Right lobe of liver (tissue), 6 donors: ENCODE measurements at regions not wholly inside any gene's neighbourhood (a gene's known extent, or its start where the extent isn't known, plus 50 kb on each side); places are given as distances from the start of the nearest gene placed in this dataset.
A peak's percentile ranks its signal among the peaks of the same experiment; 100 is the strongest.
"Not testable (repeated sequence)": the region's sequence is repeated elsewhere in the genome, so short reads cannot be mapped to it uniquely, and the experiment has no call there.

Source experiments
- ATAC-seq, 4 donors: fragments of 200-7000 bp; cut with Tn5 transposase; one replicate each; pipeline ENCODE4 v1.9.1; 2020; ENCODE audit warnings: mild to moderate bottlenecking in 4 of 4, moderate library complexity in 4 of 4
- DNase-seq, 3 donors: peaks; one replicate each; pipeline ENCODE4 v3.0.0-alpha.2; 2020
- H3K27ac ChIP-seq, 3 donors: fragments of 200-600 bp; one replicate each; pipeline ENCODE4 v1.8.0; 2022
- H3K27me3 ChIP-seq, 2 donors: fragments of 200-600 bp; one replicate each; pipeline ENCODE4 v1.8.0; 2022
- H3K36me3 ChIP-seq, 4 donors: fragments of 200-600 bp; sonication (generic) in 1 of 4; one replicate each; pipeline versions ENCODE4 v1.5.1 to v1.8.0; 2017 to 2022; ENCODE audit warnings: control low read depth in 1 of 4
- H3K4me1 ChIP-seq, 4 donors: fragments of 200-600 bp; sonication (generic) in 1 of 4; one replicate each; pipeline versions ENCODE4 v1.5.1 to v1.8.0; 2017 to 2022; ENCODE audit warnings: control low read depth in 1 of 4
- H3K4me3 ChIP-seq, 3 donors: fragments of 200-600 bp; one replicate each; pipeline ENCODE4 v1.8.0; 2022
- H3K9me3 ChIP-seq, 4 donors: fragments of 200-600 bp; sonication (generic) in 1 of 4; one replicate each; pipeline versions ENCODE4 v1.5.1 to v1.8.0; 2017 to 2022; ENCODE audit warnings: control low read depth in 1 of 4
- CTCF ChIP-seq, 4 donors: fragments of 200-600 bp in 3 of 4; fragments of 450-650 bp in 1 of 4; IDR thresholded peaks; one replicate each; pipeline versions ENCODE4 v1.5.1 to v1.8.0; 2016 to 2022; ENCODE audit warnings: antibody characterized with exemption in 4 of 4, mild to moderate bottlenecking in 2 of 4
- POLR2A ChIP-seq: fragments of 450-650 bp; IDR thresholded peaks from one replicate; pipeline ENCODE4 v1.6.1; 2017; ENCODE audit warnings: antibody characterized with exemption, mild to moderate bottlenecking
- WGBS: methylation state at CpG from one replicate; pipeline ENCODE4 v1.1.6; 2018; ENCODE audit warnings: low coverage, low lambda C conversion rate; ENCODE audit not compliant: insufficient coverage; ENCODE audit errors: missing lambda C conversion rate; 5-methylcytosine and 5-hydroxymethylcytosine counted together
- intact Hi-C, 2 donors: fragments of 100-400 bp; cut with DNase I; formaldehyde crosslinking; loops; one replicate each; pipeline versions ENCODE4 v1.11.2 to v1.14.1; 2022
- donor health status: DM: no; HTN: yes; CAD: no.
- donor health status: DM: no; HTN: no; CAD: no.
- donor health status: DM: no; HTN: no; CAD: no.
- donor health status: DM: no; HTN: yes; CAD: no.
- donor health status: DM: no; HTN: yes; CAD: no.

- intact Hi-C loops, result no loop called here
- DNase-seq, result no peak
- no peaks in the 10 kb centered on the region for H3K4me1 ChIP-seq
- no peak overlapping the region for H3K4me3 ChIP-seq
- 42% methylated on average over 15 of the region's 15 CpGs for WGBS
- no peaks in the 10 kb centered on the region for H3K9me3 ChIP-seq
- TF ChIP-seq POLR2A, result no peak
- no peak for TF ChIP-seq CTCF (IDR thresholded peaks at IDR 0.05)
- no peaks in the 10 kb centered on the region for H3K27me3 ChIP-seq
- no peak overlapping the region for H3K27ac ChIP-seq
- H3K36me3 ChIP-seq, result no peaks in the 10 kb centered on the region
- no peak for ATAC-seq
Measured at GRCh38 chr7:142528608-142529408, 220.5 kb upstream of the PRSS1 start.

GRCh38 chr7:142523821-142524460 is 225.3 kb upstream of the PRSS1 start:
- ATAC-seq, result no peak
- DNase-seq, result no peak
- no peaks in the 10 kb centered on the region for H3K4me1 ChIP-seq
- TF ChIP-seq POLR2A (no peak), CTCF (IDR thresholded peaks at IDR 0.05) (no peak)
- no peaks in the 10 kb centered on the region for H3K27me3 ChIP-seq
- no peak overlapping the region for H3K27ac ChIP-seq
- intact Hi-C loops, result no loop called here
- 27% methylated on average over 9 of the region's 9 CpGs for WGBS
- H3K9me3 ChIP-seq, result no peaks in the 10 kb centered on the region
- no peak overlapping the region for H3K4me3 ChIP-seq
- H3K36me3 ChIP-seq, result no peaks in the 10 kb centered on the region

- WGBS, result 85% methylated on average over 1 of the region's 1 CpG
- no peak overlapping the region for H3K4me3 ChIP-seq
- no peaks in the 10 kb centered on the region for H3K9me3 ChIP-seq
- H3K27ac ChIP-seq, result no peak overlapping the region
- H3K36me3 ChIP-seq, result no peaks in the 10 kb centered on the region
- no peaks in the 10 kb centered on the region for H3K4me1 ChIP-seq
- no peak for TF ChIP-seq POLR2A
- no peak for TF ChIP-seq CTCF (IDR thresholded peaks at IDR 0.05)
- no peak for DNase-seq
- intact Hi-C loops, result no loop called here
- no peaks in the 10 kb centered on the region for H3K27me3 ChIP-seq
- no peak for ATAC-seq
Measured at GRCh38 chr7:142522735-142523134, 226.5 kb upstream of the PRSS1 start.

- peak; percentile 7 to 47 (median 28) for TF ChIP-seq CTCF (IDR thresholded peaks at IDR 0.05)
- ATAC-seq, result peak; percentile 43 to 61 (median 59)
- H3K36me3 ChIP-seq, intact Hi-C loops, DNase-seq, H3K4me3 ChIP-seq, H3K4me1 ChIP-seq, H3K27me3 ChIP-seq, H3K27ac ChIP-seq, H3K9me3 ChIP-seq: not testable (repeated sequence)
- WGBS, result 19% methylated on average over 2 of the region's 2 CpGs
Measured at GRCh38 chr7:142520885-142521284, 228.4 kb upstream of the PRSS1 start.

GRCh38 chr7:142520455-142520854 is 228.8 kb upstream of the PRSS1 start:
- 61% methylated on average over 5 of the region's 5 CpGs for WGBS
- H3K27ac ChIP-seq, intact Hi-C loops, H3K4me1 ChIP-seq, ATAC-seq, H3K36me3 ChIP-seq, DNase-seq, H3K9me3 ChIP-seq, H3K27me3 ChIP-seq, H3K4me3 ChIP-seq: not testable (repeated sequence)
